HepG2 (cell line): ENCODE measurements at regions not wholly inside any gene's neighbourhood (a gene's known extent, or its start where the extent isn't known, plus 50 kb on each side); places are given as distances from the start of the nearest gene placed in this dataset.
A peak's percentile ranks its signal among the peaks of the same experiment; 100 is the strongest.

Experiments used
- ATM ChIP-seq: fragments of 450-650 bp; IDR thresholded peaks from 2 replicates; pipeline ENCODE4 v1.7.1; 2017; ENCODE audit warnings: mild to moderate bottlenecking, borderline replicate concordance
- CHD2 ChIP-seq: IDR thresholded peaks from 2 replicates; pipeline ENCODE4 v1.6.1; 2011; ENCODE audit warnings: low read depth, low read length, improper control_type of control experiment
- GATAD1 ChIP-seq: IDR thresholded peaks from 2 replicates; pipeline ENCODE4 v1.6.1; 2016; ENCODE audit warnings: missing genetic modification reagents, missing compliant biosample characterization
- HNRNPL ChIP-seq: fragments of 200-400 bp; formaldehyde crosslinking; IDR thresholded peaks from 2 replicates; pipeline ENCODE4 v1.6.1; 2017; ENCODE audit warnings: mild to moderate bottlenecking, low read depth, low read length
- IRF2 ChIP-seq: IDR thresholded peaks from 2 replicates; pipeline ENCODE4 v1.6.1; 2018; ENCODE audit warnings: missing genetic modification reagents, missing compliant biosample characterization
- KAT7 ChIP-seq: IDR thresholded peaks from 2 replicates; pipeline ENCODE4 v1.6.1; 2018; ENCODE audit warnings: borderline replicate concordance, missing compliant biosample characterization
- MAFF ChIP-seq: IDR thresholded peaks from 2 replicates; pipeline ENCODE4 v1.6.1; 2011; ENCODE audit warnings: low read depth, low read length, improper control_type of control experiment
- MEIS1 ChIP-seq: sonication (generic); formaldehyde crosslinking; IDR thresholded peaks from 2 replicates; pipeline ENCODE4 v1.9.0; 2021; ENCODE audit warnings: mild to moderate bottlenecking, missing genetic modification reagents, moderate library complexity, borderline replicate concordance
- MXI1 ChIP-seq: IDR thresholded peaks from 3 replicates; pipeline ENCODE4 v1.6.1; 2012; ENCODE audit warnings: low read depth, low read length, inconsistent platforms, borderline replicate concordance
- NCOA5 ChIP-seq: sonication (generic); formaldehyde crosslinking; IDR thresholded peaks from 2 replicates; pipeline ENCODE4 v1.4.0; 2020; ENCODE audit warnings: missing genetic modification reagents
- SATB2 ChIP-seq: sonication (generic); formaldehyde crosslinking; IDR thresholded peaks from 2 replicates; pipeline ENCODE4 v1.5.0; 2020; ENCODE audit warnings: missing genetic modification reagents
- SIN3B ChIP-seq: fragments of 150-350 bp; IDR thresholded peaks from 2 replicates; pipeline ENCODE4 v1.6.1; 2014; ENCODE audit warnings: low read length
- SMAD3 ChIP-seq: sonication (generic); formaldehyde crosslinking; IDR thresholded peaks from 2 replicates; pipeline ENCODE4 v1.4.0; 2020; ENCODE audit warnings: missing genetic modification reagents
- SMC3 ChIP-seq: IDR thresholded peaks from 2 replicates; pipeline ENCODE4 v1.6.1; 2011; ENCODE audit warnings: low read length, improper control_type of control experiment
- SNAI1 ChIP-seq: sonication (generic); formaldehyde crosslinking; IDR thresholded peaks from 2 replicates; pipeline ENCODE4 v1.5.0; 2020; ENCODE audit warnings: mild to moderate bottlenecking, missing genetic modification reagents, borderline replicate concordance
- ZNF138 ChIP-seq: sonication (generic); formaldehyde crosslinking; IDR thresholded peaks from 2 replicates; pipeline ENCODE4 v1.5.0; 2020; ENCODE audit warnings: mild to moderate bottlenecking, low read depth, missing genetic modification reagents
- ZNF331 ChIP-seq: sonication (generic); formaldehyde crosslinking; IDR thresholded peaks from 2 replicates; pipeline ENCODE4 v1.4.0; 2020; ENCODE audit warnings: missing genetic modification reagents
- ZNF367 ChIP-seq: sonication (generic); formaldehyde crosslinking; IDR thresholded peaks from 2 replicates; pipeline ENCODE4 v1.4.0; 2020; ENCODE audit warnings: missing genetic modification reagents, borderline replicate concordance
- ZNF496 ChIP-seq: sonication (generic); formaldehyde crosslinking; IDR thresholded peaks from 2 replicates; pipeline ENCODE4 v1.8.1; 2023; ENCODE audit warnings: mild to moderate bottlenecking, moderate library complexity, missing genetic modification reagents; ENCODE audit not compliant: insufficient replicate concordance
- TF ChIP-seq, protein P1 (sequence below): sonication (generic); formaldehyde crosslinking; IDR thresholded peaks from 2 replicates; pipeline ENCODE4 v1.4.0; 2020; ENCODE audit warnings: mild to moderate bottlenecking, missing genetic modification reagents
- TF ChIP-seq, protein P2 (sequence below): sonication (generic); IDR thresholded peaks from 2 replicates; pipeline ENCODE4 v1.6.1; 2016; ENCODE audit warnings: low read depth, borderline replicate concordance
- TF ChIP-seq, protein P3 (sequence below): sonication (generic); formaldehyde crosslinking; conservative IDR thresholded peaks from 2 replicates; pipeline ENCODE4 v1.4.0; 2020; ENCODE audit warnings: missing genetic modification reagents
- TF ChIP-seq, protein P4 (sequence below): sonication (generic); formaldehyde crosslinking; IDR thresholded peaks from 2 replicates; pipeline ENCODE4 v1.5.0; 2020; ENCODE audit warnings: mild to moderate bottlenecking, missing genetic modification reagents

DNA sequence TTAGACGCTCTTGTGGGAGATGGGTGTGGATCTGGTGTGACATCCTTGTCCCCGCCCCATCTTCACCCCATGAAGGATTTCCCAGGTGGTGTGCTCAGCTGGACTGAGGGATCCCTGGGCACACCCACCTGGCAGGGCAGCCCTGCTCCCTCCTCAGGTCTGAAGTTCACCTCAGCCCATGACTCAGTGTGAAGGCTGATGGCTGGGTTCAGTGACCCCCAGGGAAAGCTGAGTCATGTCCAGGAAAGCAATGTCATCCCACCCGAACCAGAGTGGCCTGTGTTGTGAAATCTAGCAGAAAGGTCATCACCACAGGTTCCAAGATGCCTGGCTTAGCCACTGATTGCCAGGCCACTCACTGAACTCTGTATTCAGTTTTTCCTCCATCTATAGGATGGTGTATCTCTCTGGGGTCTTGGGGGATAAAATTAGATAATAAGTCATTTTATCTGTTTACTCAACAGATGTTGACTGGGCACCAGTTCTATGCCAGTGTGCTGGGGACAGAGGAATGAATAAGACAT is 97.7 kb upstream of the JUN start (continued):
- TF ChIP-seq, protein P1, sequence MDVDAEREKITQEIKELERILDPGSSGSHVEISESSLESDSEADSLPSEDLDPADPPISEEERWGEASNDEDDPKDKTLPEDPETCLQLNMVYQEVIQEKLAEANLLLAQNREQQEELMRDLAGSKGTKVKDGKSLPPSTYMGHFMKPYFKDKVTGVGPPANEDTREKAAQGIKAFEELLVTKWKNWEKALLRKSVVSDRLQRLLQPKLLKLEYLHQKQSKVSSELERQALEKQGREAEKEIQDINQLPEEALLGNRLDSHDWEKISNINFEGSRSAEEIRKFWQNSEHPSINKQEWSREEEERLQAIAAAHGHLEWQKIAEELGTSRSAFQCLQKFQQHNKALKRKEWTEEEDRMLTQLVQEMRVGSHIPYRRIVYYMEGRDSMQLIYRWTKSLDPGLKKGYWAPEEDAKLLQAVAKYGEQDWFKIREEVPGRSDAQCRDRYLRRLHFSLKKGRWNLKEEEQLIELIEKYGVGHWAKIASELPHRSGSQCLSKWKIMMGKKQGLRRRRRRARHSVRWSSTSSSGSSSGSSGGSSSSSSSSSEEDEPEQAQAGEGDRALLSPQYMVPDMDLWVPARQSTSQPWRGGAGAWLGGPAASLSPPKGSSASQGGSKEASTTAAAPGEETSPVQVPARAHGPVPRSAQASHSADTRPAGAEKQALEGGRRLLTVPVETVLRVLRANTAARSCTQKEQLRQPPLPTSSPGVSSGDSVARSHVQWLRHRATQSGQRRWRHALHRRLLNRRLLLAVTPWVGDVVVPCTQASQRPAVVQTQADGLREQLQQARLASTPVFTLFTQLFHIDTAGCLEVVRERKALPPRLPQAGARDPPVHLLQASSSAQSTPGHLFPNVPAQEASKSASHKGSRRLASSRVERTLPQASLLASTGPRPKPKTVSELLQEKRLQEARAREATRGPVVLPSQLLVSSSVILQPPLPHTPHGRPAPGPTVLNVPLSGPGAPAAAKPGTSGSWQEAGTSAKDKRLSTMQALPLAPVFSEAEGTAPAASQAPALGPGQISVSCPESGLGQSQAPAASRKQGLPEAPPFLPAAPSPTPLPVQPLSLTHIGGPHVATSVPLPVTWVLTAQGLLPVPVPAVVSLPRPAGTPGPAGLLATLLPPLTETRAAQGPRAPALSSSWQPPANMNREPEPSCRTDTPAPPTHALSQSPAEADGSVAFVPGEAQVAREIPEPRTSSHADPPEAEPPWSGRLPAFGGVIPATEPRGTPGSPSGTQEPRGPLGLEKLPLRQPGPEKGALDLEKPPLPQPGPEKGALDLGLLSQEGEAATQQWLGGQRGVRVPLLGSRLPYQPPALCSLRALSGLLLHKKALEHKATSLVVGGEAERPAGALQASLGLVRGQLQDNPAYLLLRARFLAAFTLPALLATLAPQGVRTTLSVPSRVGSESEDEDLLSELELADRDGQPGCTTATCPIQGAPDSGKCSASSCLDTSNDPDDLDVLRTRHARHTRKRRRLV (CRISPR knock-in tag): no peak
- TF ChIP-seq SMC3 (peak; percentile 53), SIN3B (no peak), CHD2 (no peak), KAT7 (CRISPR knock-in tag) (peak; percentile 76; the same call in 1 of the 2 replicates), GATAD1 (peak; percentile 81), HNRNPL (0 out of 2 replicates have a peak, but pooled peaks have one; percentile 41), MXI1 (peak; percentile 88; the same call in 2 of the 3 replicates), SMAD3 (CRISPR knock-in tag) (peak; percentile 98), ZNF496 (CRISPR knock-in tag) (no peak), ZNF367 (no peak), SNAI1 (CRISPR knock-in tag) (no peak), NCOA5 (CRISPR knock-in tag) (no peak), ZNF331 (CRISPR knock-in tag) (peak; percentile 96), ATM (no peak), MEIS1 (CRISPR knock-in tag) (no peak), SATB2 (CRISPR knock-in tag) (no peak), ZNF138 (no peak), IRF2 (CRISPR knock-in tag) (peak; percentile 98), MAFF (peak; percentile 98)
- TF ChIP-seq, protein P2, sequence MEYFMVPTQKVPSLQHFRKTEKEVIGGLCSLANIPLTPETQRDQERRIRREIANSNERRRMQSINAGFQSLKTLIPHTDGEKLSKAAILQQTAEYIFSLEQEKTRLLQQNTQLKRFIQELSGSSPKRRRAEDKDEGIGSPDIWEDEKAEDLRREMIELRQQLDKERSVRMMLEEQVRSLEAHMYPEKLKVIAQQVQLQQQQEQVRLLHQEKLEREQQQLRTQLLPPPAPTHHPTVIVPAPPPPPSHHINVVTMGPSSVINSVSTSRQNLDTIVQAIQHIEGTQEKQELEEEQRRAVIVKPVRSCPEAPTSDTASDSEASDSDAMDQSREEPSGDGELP: peak; percentile 98
- TF ChIP-seq, protein P3, sequence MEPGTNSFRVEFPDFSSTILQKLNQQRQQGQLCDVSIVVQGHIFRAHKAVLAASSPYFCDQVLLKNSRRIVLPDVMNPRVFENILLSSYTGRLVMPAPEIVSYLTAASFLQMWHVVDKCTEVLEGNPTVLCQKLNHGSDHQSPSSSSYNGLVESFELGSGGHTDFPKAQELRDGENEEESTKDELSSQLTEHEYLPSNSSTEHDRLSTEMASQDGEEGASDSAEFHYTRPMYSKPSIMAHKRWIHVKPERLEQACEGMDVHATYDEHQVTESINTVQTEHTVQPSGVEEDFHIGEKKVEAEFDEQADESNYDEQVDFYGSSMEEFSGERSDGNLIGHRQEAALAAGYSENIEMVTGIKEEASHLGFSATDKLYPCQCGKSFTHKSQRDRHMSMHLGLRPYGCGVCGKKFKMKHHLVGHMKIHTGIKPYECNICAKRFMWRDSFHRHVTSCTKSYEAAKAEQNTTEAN (CRISPR knock-in tag): no peak
- TF ChIP-seq, protein P4, sequence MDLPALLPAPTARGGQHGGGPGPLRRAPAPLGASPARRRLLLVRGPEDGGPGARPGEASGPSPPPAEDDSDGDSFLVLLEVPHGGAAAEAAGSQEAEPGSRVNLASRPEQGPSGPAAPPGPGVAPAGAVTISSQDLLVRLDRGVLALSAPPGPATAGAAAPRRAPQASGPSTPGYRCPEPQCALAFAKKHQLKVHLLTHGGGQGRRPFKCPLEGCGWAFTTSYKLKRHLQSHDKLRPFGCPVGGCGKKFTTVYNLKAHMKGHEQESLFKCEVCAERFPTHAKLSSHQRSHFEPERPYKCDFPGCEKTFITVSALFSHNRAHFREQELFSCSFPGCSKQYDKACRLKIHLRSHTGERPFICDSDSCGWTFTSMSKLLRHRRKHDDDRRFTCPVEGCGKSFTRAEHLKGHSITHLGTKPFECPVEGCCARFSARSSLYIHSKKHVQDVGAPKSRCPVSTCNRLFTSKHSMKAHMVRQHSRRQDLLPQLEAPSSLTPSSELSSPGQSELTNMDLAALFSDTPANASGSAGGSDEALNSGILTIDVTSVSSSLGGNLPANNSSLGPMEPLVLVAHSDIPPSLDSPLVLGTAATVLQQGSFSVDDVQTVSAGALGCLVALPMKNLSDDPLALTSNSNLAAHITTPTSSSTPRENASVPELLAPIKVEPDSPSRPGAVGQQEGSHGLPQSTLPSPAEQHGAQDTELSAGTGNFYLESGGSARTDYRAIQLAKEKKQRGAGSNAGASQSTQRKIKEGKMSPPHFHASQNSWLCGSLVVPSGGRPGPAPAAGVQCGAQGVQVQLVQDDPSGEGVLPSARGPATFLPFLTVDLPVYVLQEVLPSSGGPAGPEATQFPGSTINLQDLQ (CRISPR knock-in tag): no peak
